ENCODE measurements at regions not wholly inside any gene's neighbourhood (a gene's known extent, or its start where the extent isn't known, plus 50 kb on each side); places are given as distances from the start of the nearest gene placed in this dataset.

DNA sequence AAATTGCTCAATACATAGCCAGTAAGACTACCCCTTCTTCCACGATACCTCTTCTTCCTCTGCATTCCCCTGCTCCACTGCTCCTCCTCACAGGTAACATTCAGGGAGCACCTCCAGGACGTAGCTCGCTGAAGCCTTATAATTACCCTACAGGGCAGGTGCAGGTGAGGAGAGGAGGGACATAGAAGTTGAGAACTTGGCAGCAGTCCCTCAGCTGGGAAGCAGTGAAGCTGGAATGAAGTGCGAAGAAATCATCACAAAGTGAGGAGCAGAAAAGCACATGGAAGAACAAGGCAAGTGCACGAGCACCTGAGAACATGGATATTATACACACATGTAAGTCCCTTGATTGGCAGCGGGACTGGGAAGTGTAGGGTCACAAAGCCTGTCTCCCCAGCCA lies 118.2 kb downstream of the HSD17B3 start:
- no peak for DNase-seq (ENCODE audit: low read depth)

DNA sequence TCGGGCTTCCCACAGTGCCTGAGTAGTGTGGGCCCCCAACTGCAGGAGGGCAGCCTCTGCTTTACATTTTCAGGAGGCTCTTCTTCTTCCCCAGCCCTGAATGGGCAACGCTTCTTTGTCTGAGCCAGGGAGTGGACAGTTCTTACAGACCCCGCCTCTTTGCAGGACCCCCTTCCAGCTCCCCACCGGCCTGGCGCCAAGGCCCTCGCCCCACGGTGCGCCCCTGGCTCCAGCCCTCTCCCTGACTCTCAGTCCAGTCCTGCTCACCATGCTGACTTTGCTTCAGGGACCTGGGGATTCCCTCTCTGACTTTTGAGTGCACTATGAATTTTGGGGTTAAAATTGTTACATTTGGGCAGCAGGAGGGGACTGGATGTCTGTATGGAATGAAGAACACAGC lies 123.8 kb downstream of the HSD17B3 start:
- no peak for DNase-seq (ENCODE audit: low read depth)

DNA sequence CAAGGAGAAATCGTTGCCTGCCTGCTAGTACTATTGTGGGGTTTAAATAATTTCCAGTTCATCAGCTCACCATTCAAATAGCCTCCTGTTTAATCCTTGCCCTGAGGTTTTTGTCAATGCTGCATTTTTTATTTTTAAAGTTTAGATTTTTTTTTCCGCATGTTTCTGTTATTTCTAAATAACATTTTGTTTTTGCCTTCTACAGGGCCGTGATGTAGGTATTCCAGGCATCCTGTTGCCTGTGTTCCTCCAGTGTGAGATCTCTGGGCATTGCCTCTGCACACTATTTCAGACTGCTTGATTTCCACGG lies 124.3 kb downstream of the HSD17B3 start:
- DNase-seq (ENCODE audit: low read depth) = no peak

GRCh38 chr9:96177005-96177718 lies 124.8 kb downstream of the HSD17B3 start:
- DNase-seq (ENCODE audit: low read depth) = no peak

GRCh38 chr9:96175796-96176195 lies 126.2 kb downstream of the HSD17B3 start:
- no peak for DNase-seq (ENCODE audit: low read depth)

DNA sequence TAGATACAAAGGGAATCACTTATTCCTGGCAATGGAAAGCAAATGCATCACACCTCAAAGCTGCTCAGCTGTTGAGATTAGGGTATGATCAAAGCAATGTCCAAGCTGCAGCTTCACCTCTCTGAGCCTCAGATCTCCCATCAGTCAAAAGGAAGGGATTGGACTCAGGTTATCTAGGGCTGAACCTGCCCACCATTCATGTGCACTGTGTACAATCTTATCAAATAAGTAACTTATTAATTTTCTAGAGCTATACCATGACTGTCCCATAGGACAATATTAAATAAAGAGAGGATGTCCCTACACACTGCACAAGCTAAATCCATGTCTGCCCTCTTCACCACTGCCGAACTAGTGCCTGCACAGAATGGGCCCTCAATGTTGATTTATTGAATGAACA lies 127.0 kb downstream of the HSD17B3 start:
- no peak for DNase-seq (ENCODE audit: low read depth)

DNA sequence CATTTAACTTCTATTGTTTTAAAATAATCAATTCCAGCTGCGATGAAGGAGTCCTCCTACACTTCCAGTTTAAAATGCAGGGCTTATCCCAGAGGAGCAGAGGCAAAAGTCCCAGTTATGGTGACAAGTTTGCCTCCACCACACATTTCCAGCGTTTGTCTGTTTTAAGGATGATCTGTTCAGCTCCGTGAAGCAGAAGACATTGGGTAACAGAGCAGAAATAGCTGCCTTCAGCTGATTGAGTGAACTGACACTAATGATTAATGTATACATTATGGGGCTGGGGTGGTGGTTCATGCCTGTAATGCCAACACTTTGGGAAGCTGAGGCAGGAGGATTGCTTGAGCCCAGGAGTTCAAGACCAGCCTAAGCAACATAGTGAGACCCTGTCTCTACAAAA lies 127.6 kb downstream of the HSD17B3 start:
- no peak for DNase-seq (ENCODE audit: low read depth)

- no peak for DNase-seq (ENCODE audit: low read depth)
Measured at GRCh38 chr9:96173640-96174039, 128.3 kb downstream of the HSD17B3 start.

- DNase-seq (ENCODE audit: low read depth) = no peak
Measured at GRCh38 chr9:96172797-96173196, 129.2 kb downstream of the HSD17B3 start.

GRCh38 chr9:96171728-96172127 lies 130.2 kb downstream of the HSD17B3 start:
- DNase-seq (ENCODE audit: low read depth) = no peak

DNA sequence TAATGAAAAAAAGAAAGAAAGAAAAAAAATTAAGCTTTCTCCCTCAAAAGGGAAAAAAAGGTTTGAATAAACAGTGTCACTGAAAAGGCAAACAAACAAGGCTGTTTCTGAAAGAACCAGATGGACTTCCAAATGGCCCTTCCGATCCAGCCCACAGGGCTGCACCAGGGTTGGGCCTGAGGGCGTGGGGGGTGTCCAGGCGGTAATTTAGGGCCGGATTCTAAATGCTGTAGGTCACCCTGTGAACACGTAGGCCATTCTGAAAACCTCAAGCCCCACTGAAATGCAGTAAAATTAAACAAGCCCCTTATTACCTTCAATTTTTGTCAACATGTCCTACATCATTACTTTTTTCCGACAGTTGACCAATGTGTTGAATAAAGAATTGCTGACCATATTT lies 132.1 kb downstream of the HSD17B3 start:
- no peak for DNase-seq (ENCODE audit: low read depth)

GRCh38 chr9:96169484-96169883 lies 132.5 kb downstream of the HSD17B3 start:
- DNase-seq (ENCODE audit: low read depth) = no peak

DNA sequence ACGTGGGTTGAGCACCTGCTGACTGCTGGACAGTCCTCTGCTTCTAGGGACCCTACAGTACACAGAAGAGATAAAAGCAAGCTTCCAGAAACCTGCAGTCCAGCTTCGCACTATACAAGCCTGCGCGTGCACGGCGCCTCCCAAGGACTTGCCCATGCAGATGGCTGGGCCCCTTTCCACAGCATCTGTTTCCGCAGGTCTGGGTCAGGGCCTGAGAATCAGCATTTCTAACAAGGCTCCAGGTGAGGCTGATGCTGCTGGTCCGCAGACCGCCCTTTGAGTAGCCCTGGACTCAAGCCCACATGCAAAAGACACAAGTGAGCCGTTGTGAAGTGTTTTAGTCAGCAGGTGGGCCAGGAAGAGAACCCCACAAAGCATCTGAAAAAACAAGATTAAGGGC lies 133.1 kb downstream of the HSD17B3 start:
- no peak for DNase-seq (ENCODE audit: low read depth)

- no peak for DNase-seq (ENCODE audit: low read depth)
Measured at GRCh38 chr9:96167011-96167410, 135.0 kb downstream of the HSD17B3 start.

DNA sequence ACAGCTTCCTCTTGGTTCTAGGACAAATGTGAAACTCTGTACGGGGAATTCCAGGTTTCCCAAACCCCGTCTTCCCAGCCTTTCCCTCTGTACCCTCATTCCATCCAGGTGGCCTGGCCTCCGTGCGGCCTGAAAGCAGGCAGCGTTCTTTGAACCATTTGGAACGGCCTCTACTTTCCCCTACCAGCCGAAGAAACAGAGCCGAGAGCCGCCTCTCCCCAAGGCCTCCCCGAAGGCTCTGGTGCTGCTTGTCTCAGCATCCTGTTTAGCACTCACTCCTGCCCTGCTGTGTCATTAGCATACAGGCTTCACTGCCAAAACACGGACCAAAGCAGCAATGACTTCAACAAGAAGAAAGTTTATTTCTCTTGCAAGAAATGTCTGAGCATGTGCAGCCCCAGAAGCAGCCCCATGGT lies 137.7 kb downstream of the HSD17B3 start:
- no peak for DNase-seq (ENCODE audit: low read depth)

GRCh38 chr9:96163712-96164111 lies 138.3 kb downstream of the HSD17B3 start:
- DNase-seq (ENCODE audit: low read depth) = no peak

DNA sequence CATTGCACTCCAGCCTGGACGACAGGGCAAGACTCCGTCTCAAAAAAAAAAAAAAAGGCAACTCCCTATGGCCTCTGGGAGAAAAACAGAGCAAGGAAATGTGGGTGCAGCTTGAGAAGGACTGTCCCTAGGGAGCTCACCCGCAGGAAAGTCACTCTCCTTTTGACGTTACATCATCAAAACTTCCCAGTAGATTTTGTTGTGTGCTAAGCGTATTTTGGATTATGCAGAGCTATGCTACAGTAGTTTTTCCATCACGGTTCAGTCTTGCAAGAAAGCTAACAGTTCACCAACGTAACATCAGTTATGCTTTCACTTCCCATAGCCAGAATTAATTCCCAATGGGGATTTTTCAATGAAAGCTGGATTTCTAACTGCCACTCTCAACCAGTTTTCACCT lies 138.8 kb downstream of the HSD17B3 start:
- DNase-seq (ENCODE audit: low read depth) = no peak

GRCh38 chr9:96161819-96162218 lies 140.2 kb downstream of the HSD17B3 start:
- no peak for DNase-seq (ENCODE audit: low read depth)

DNA sequence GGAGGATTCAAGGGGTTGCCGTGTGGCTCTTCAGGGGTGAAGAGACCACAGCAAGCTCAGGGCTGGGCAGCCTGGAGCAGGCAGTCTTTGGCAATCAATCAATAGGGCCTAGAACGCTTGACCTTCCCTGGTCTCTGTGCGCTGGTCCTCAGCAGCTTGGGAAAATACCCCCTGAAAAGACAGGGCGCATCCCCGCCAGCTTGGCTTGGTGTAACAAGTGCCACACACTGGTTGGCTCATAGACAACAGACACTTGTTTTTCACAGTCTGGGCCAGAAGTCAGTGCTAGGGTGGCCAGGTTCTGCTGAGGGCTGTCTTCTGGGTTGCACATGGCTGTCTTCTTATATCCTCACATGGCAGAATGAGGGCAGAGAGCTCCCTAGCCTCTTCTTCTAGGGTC lies 141.1 kb downstream of the HSD17B3 start:
- no peak for DNase-seq (ENCODE audit: low read depth)

DNA sequence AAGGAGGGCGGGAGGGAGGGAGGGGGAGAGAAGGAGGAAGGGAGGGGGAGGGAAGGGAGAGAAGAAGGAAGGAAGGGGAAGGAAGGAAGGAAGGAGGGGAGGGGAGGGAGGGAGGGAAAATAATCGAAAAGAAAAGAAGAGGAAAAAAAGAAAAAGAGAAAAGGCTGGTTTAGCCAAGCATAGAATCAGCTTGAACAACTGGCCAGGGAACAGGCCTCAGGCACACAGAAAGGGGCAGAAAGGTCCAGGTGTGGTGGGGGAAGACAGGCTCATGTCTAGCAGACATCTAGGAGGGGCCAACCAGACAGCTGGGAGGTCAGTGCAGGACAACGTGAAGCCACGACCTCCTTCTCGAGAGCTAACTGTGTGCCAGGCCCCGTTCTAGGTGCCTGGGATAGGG lies 141.8 kb downstream of the HSD17B3 start:
- DNase-seq (ENCODE audit: low read depth) = no peak

- DNase-seq (ENCODE audit: low read depth) = no peak
Measured at GRCh38 chr9:96159596-96159995, 142.4 kb downstream of the HSD17B3 start.

- DNase-seq (ENCODE audit: low read depth) = no peak
Measured at GRCh38 chr9:96158909-96159575, 142.9 kb downstream of the HSD17B3 start.

DNA sequence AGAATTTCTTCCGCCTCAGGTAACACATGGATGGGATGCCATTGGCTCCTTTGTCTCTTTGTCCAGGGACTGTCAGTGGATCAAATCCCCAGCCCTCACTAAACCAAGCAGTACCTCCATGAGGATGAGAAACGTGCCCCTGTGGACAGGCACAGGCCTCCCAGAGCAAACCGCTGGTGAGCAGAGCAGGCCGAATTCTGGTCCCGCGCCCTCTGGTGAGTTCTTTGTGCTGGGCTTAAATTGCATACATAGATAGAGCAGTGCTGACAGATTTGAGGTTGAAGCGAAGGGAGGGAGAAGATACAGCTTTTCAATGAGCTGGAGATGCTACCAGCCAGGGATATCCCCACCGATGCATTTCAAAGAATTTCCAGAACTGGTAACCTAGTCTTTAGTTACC lies 143.8 kb downstream of the HSD17B3 start:
- DNase-seq (ENCODE audit: low read depth) = no peak

DNA sequence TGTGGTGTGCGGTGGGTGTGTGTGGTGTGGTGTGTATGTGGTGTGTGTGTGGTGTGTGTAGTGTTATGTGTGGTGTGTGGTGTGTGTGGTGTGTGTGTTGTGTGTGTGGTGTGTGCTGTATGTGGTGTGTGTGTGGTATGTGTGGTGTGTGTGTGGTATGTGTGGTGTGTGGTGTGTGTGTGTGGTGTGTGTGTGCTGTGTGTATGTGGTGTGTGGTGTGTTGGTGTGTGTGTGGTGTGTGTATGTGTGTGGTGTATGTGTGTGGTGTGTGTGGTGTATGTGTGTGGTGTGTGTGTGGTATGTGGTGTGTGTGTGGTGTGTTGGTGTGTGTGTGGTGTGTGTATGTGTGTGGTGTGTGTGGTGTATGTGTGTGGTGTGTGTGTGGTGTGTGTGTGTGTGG lies 144.3 kb downstream of the HSD17B3 start:
- no peak for DNase-seq (ENCODE audit: low read depth)

All from GM04503 (cell line).